HG02885 (cell line): ENCODE measurements at regions not wholly inside any gene's neighbourhood (a gene's known extent, or its start where the extent isn't known, plus 50 kb on each side); places are given as distances from the start of the nearest gene placed in this dataset.

Experiments used
- ATAC-seq: cut with Tn5 transposase; IDR thresholded peaks from one replicate; pipeline ENCODE4 v1.9.1; 2021; ENCODE audit warnings: mild to moderate bottlenecking; ENCODE audit not compliant: unreplicated experiment, poor library complexity

- no peak for ATAC-seq
These were observed 409.5 kb upstream of the GRIA1 start for GRCh38 chr5:153080940-153081339.

GRCh38 chr5:153081385-153081784 is 409.1 kb upstream of the GRIA1 start:
- no peak for ATAC-seq

GRCh38 chr5:153084511-153084910 is 406.0 kb upstream of the GRIA1 start:
- ATAC-seq = no peak

GRCh38 chr5:153086486-153086885 is 404.0 kb upstream of the GRIA1 start:
- ATAC-seq = no peak

GRCh38 chr5:153088538-153088937 is 401.9 kb upstream of the GRIA1 start:
- no peak for ATAC-seq

- no peak for ATAC-seq
These were observed 396.1 kb upstream of the GRIA1 start for GRCh38 chr5:153094333-153094732.

- no peak for ATAC-seq
These were observed 394.1 kb upstream of the GRIA1 start for GRCh38 chr5:153096381-153096780.

GRCh38 chr5:153099328-153099727 is 391.1 kb upstream of the GRIA1 start:
- no peak for ATAC-seq

GRCh38 chr5:153101235-153102180 is 389.0 kb upstream of the GRIA1 start:
- no peak for ATAC-seq

GRCh38 chr5:153116916-153117315 is 373.6 kb upstream of the GRIA1 start:
- no peak for ATAC-seq

GRCh38 chr5:153118018-153118417 is 372.5 kb upstream of the GRIA1 start:
- ATAC-seq = no peak

GRCh38 chr5:153122403-153122802 is 368.1 kb upstream of the GRIA1 start:
- no peak for ATAC-seq

GRCh38 chr5:153130296-153130695 is 360.2 kb upstream of the GRIA1 start:
- no peak for ATAC-seq

GRCh38 chr5:153135411-153135810 is 355.1 kb upstream of the GRIA1 start:
- ATAC-seq = no peak

- ATAC-seq = no peak
These were observed 353.4 kb upstream of the GRIA1 start for GRCh38 chr5:153136910-153137614.

GRCh38 chr5:153147891-153148623 is 342.4 kb upstream of the GRIA1 start:
- ATAC-seq = peak; percentile 93

GRCh38 chr5:153148624-153148976 is 341.9 kb upstream of the GRIA1 start:
- ATAC-seq = no peak

GRCh38 chr5:153151558-153151957 is 338.9 kb upstream of the GRIA1 start:
- ATAC-seq = no peak

- no peak for ATAC-seq
These were observed 337.4 kb upstream of the GRIA1 start for GRCh38 chr5:153153086-153153485.

GRCh38 chr5:153157156-153157555 is 333.3 kb upstream of the GRIA1 start:
- ATAC-seq = no peak

- ATAC-seq = no peak
These were observed 331.9 kb upstream of the GRIA1 start for GRCh38 chr5:153158608-153159007.
